IMR-90 (cell line): ENCODE measurements at regions not wholly inside any gene's neighbourhood (a gene's known extent, or its start where the extent isn't known, plus 50 kb on each side); places are given as distances from the start of the nearest gene placed in this dataset.

ENCODE experiments used
- ATAC-seq: fragments of 200-7000 bp; cut with Tn5 transposase; 2 replicates; pipeline ENCODE4 v1.9.1; 2020; ENCODE audit warnings: low read depth, mild to moderate bottlenecking, moderate library complexity
- BruUV-seq: library from RNA; stranded (reverse); fragments of 400-500 nt; replicated peaks from 2 replicates; lab custom pipeline; 2021; lab: Mats Ljungman, UMichigan
- CTCF ChIA-PET: fragments of 300-600 bp; formaldehyde crosslinking; extraction: SDS; loops from one replicate; lab custom pipeline; 2021; ENCODE audit warnings: antibody characterized with exemption; lab: Yijun Ruan, JAX
- POLR2A ChIA-PET: fragments of 300-600 bp; sonication (Branson Sonifier 250); formaldehyde crosslinking; loops from one replicate; lab custom pipeline; 2022; ENCODE audit warnings: antibody characterized with exemption; ENCODE audit not compliant: unreplicated experiment; lab: Charles Lee
- DNase-seq: peaks from one replicate; pipeline ENCODE4 v3.0.0; 2013
- H2AFZ ChIP-seq: replicated peaks from 2 replicates; pipeline ENCODE3; 2013; ENCODE audit warnings: low read length, mild to moderate bottlenecking; ENCODE audit not compliant: poor library complexity
- H2AK5ac ChIP-seq: 2 replicates; pipeline ENCODE4 v1.6.1; 2013; ENCODE audit warnings: low read depth, low read length, inconsistent platforms
- H2AK9ac ChIP-seq: replicated peaks from 2 replicates; pipeline ENCODE3; 2013; ENCODE audit warnings: mild to moderate bottlenecking, low read depth, low read length, moderate library complexity; ENCODE audit not compliant: poor library complexity
- H2BK120ac ChIP-seq: 2 replicates; pipeline ENCODE4 v1.6.1; 2013; ENCODE audit warnings: low read depth, low read length, inconsistent platforms
- H2BK15ac ChIP-seq: 3 replicates; pipeline ENCODE4 v1.6.1; 2013; ENCODE audit warnings: low read depth, low read length, inconsistent platforms
- H2BK20ac ChIP-seq: 2 replicates; pipeline ENCODE4 v1.6.1; 2013; ENCODE audit warnings: low read depth, mild to moderate bottlenecking, inconsistent platforms, low read length, moderate library complexity
- H2BK5ac ChIP-seq: 2 replicates; pipeline ENCODE4 v1.6.1; 2013; ENCODE audit warnings: mild to moderate bottlenecking, low read depth, low read length, inconsistent platforms; ENCODE audit not compliant: poor library complexity, severe bottlenecking
- H3K14ac ChIP-seq: replicated peaks from 2 replicates; pipeline ENCODE4 v1.6.1; 2013; ENCODE audit warnings: low read depth, low read length, inconsistent platforms
- H3K18ac ChIP-seq: 2 replicates; pipeline ENCODE4 v1.6.1; 2013; ENCODE audit warnings: low read depth, low read length, control low read depth
- H3K23ac ChIP-seq: 2 replicates; pipeline ENCODE4 v1.6.1; 2013; ENCODE audit warnings: low read depth, low read length, inconsistent platforms
- H3K27ac ChIP-seq: 2 replicates; pipeline ENCODE4 v1.5.1; 2013; ENCODE audit warnings: mild to moderate bottlenecking, control low read depth, low read length; ENCODE audit not compliant: insufficient read depth
- H3K27me3 ChIP-seq: 2 replicates; pipeline ENCODE4 v1.6.1; 2013; ENCODE audit warnings: low read length; ENCODE audit not compliant: control insufficient read depth, insufficient read depth
- H3K36me3 ChIP-seq: 2 replicates; pipeline ENCODE4 v1.6.1; 2013; ENCODE audit warnings: low read length, mixed read lengths; ENCODE audit not compliant: control insufficient read depth, insufficient read depth
- H3K4ac ChIP-seq: 2 replicates; pipeline ENCODE4 v1.6.1; 2013; ENCODE audit warnings: low read depth, low read length, inconsistent platforms
- H3K4me1 ChIP-seq: 2 replicates; pipeline ENCODE4 v1.6.1; 2013; ENCODE audit warnings: low read length, mixed read lengths; ENCODE audit not compliant: control insufficient read depth, insufficient read depth
- H3K4me2 ChIP-seq: 2 replicates; pipeline ENCODE4 v1.6.1; 2013; ENCODE audit warnings: low read depth, mild to moderate bottlenecking, control low read depth, low read length, moderate library complexity
- H3K4me3 ChIP-seq: 2 replicates; pipeline ENCODE4 v1.5.1; 2013; ENCODE audit warnings: low read depth, mild to moderate bottlenecking, control low read depth, low read length, moderate library complexity; ENCODE audit not compliant: insufficient read depth
- H3K56ac ChIP-seq: 2 replicates; pipeline ENCODE4 v1.6.1; 2013; ENCODE audit warnings: low read length, inconsistent platforms; ENCODE audit not compliant: insufficient read depth; ENCODE audit errors: extremely low read depth
- H3K79me1 ChIP-seq, 2 experiments: 2 replicates each; pipeline ENCODE4 v1.6.1; 2013; ENCODE audit warnings: low read length in 2 of 2, inconsistent platforms in 1 of 2, low read depth in 1 of 2
- H3K9ac ChIP-seq: 2 replicates; pipeline ENCODE4 v1.6.1; 2013; ENCODE audit warnings: low read depth, low read length, control low read depth
- H3K9me1 ChIP-seq: 2 replicates; pipeline ENCODE4 v1.6.1; 2013; ENCODE audit warnings: low read length, inconsistent platforms; ENCODE audit not compliant: insufficient read depth
- H3K9me3 ChIP-seq: 2 replicates; pipeline ENCODE4 v1.6.1; 2013; ENCODE audit warnings: low read length; ENCODE audit not compliant: control insufficient read depth, insufficient read depth
- H4K20me1 ChIP-seq: 2 replicates; pipeline ENCODE4 v1.6.1; 2013; ENCODE audit warnings: low read length, inconsistent platforms; ENCODE audit not compliant: insufficient read depth
- H4K5ac ChIP-seq: 2 replicates; pipeline ENCODE4 v1.6.1; 2013; ENCODE audit warnings: mild to moderate bottlenecking, low read depth, low read length, control low read depth
- H4K8ac ChIP-seq, 2 experiments: 2 replicates each; pipeline ENCODE4 v1.6.1; 2013; ENCODE audit warnings: low read depth in 2 of 2, low read length in 2 of 2, control low read depth in 1 of 2, inconsistent platforms in 1 of 2
- H4K91ac ChIP-seq: 2 replicates; pipeline ENCODE4 v1.6.1; 2013; ENCODE audit warnings: low read depth, low read length, inconsistent platforms; ENCODE audit not compliant: insufficient read depth
- BHLHE40 ChIP-seq: fragments of 150-350 bp; IDR thresholded peaks from 2 replicates; pipeline ENCODE4 v1.6.1; 2016; ENCODE audit warnings: mild to moderate bottlenecking, low read depth, low read length
- CEBPB ChIP-seq: IDR thresholded peaks from 2 replicates; pipeline ENCODE4 v1.6.1; 2012; ENCODE audit warnings: low read depth, low read length, improper control_type of control experiment
- CTCF ChIP-seq: conservative IDR thresholded peaks from 2 replicates; pipeline ENCODE4 v1.5.1; 2012; ENCODE audit warnings: mild to moderate bottlenecking, low read depth, low read length, improper control_type of control experiment
- ELK1 ChIP-seq: fragments of 150-350 bp; IDR thresholded peaks from 2 replicates; pipeline ENCODE4 v1.6.1; 2016; ENCODE audit warnings: low read depth, mild to moderate bottlenecking, low read length, moderate library complexity, borderline replicate concordance
- FOS ChIP-seq: fragments of 150-350 bp; IDR thresholded peaks from 2 replicates; pipeline ENCODE4 v1.6.1; 2016; ENCODE audit warnings: low read depth, low read length
- MAZ ChIP-seq: IDR thresholded peaks from 2 replicates; pipeline ENCODE4 v1.6.1; 2012; ENCODE audit warnings: low read depth, mild to moderate bottlenecking, low read length, improper control_type of control experiment, moderate library complexity, borderline replicate concordance
- NFE2L2 ChIP-seq: fragments of 150-350 bp; IDR thresholded peaks from 2 replicates; pipeline ENCODE4 v1.6.1; 2016; ENCODE audit warnings: low read depth, mild to moderate bottlenecking, low read length
- POLR2A ChIP-seq: IDR thresholded peaks from 2 replicates; pipeline ENCODE4 v1.6.1; 2012; ENCODE audit warnings: mild to moderate bottlenecking, low read depth, low read length
- RCOR1 ChIP-seq: IDR thresholded peaks from 2 replicates; pipeline ENCODE4 v1.6.1; 2012; ENCODE audit warnings: mild to moderate bottlenecking, low read length, improper control_type of control experiment; ENCODE audit not compliant: insufficient replicate concordance
- RFX5 ChIP-seq: IDR thresholded peaks from 2 replicates; pipeline ENCODE4 v1.8.0; 2012; ENCODE audit warnings: low read depth, mild to moderate bottlenecking, low read length, moderate library complexity
- SMC3 ChIP-seq: fragments of 150-350 bp; IDR thresholded peaks from 2 replicates; pipeline ENCODE4 v1.6.1; 2016; ENCODE audit warnings: low read depth, mild to moderate bottlenecking, antibody characterized with exemption, low read length, moderate library complexity
- USF2 ChIP-seq: fragments of 150-350 bp; IDR thresholded peaks from 2 replicates; pipeline ENCODE4 v1.6.1; 2017; ENCODE audit warnings: mild to moderate bottlenecking, antibody characterized with exemption, low read length, low read depth
- WGBS, 2 experiments: methylation state at CpG; one replicate each; pipeline versions ENCODE4 v1.1.5 to v1.1.7; 2013; ENCODE audit warnings: missing lambda C conversion rate in 2 of 2; ENCODE audit not compliant: insufficient read length in 1 of 2; ENCODE audit errors: extremely low coverage in 2 of 2; 5-methylcytosine and 5-hydroxymethylcytosine counted together
- dilution Hi-C: fragments of 300-500 bp; cut with HindIII; formaldehyde crosslinking; loops from one replicate; pipeline ENCODE4 v1.14.3; 2018; ENCODE audit warnings: low sequenced_read_pairs; ENCODE audit not compliant: unreplicated experiment
- in situ Hi-C: fragments of 300-500 bp; cut with MboI; formaldehyde crosslinking; loops from 3 replicates; pipeline ENCODE4 v1.14.3; 2019; ENCODE audit warnings: low sequenced_read_pairs, inconsistent platforms, mixed read lengths
- intact Hi-C: fragments of 100-400 bp; cut with micrococcal nuclease; formaldehyde crosslinking; loops from 2 replicates; pipeline ENCODE4 v1.10.0; 2022

DNA sequence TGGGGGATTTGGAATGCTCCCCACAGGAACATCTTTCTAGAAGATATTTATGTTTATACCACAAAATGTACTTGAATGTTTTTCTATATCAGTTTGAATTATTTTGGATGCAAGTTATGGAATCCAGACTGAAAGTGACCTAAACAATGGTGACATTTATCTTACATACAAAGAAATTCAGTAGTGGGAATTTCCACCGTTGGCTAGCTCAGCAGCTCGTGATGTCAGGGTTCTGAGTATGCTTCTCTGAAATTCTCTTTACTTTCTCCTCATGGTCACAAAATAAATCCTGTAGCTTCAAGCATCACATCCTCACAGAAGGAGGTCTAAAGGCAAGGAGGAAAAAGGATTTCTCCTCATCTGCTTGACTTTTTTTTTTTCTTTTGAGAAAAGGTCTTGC lies 105.3 kb downstream of the AKAIN1 start:
- Histone ChIP-seq H3K27me3 (no peaks in the 10 kb centered on the region), H2BK15ac (no peak overlapping the region), H3K4me1 (no peaks in the 10 kb centered on the region), H3K27ac (no peak overlapping the region), H3K18ac (no peak overlapping the region), H2AFZ (no peak overlapping the region), H4K20me1 (no peaks in the 10 kb centered on the region), H3K4me2 (no peak overlapping the region), H2BK5ac (no peak overlapping the region), H2AK9ac (no peak overlapping the region), H4K8ac (no peak overlapping the region), H3K79me1 (no peaks in the 10 kb centered on the region), H3K4me3 (no peak overlapping the region), H2BK20ac (no peak overlapping the region), H3K14ac (no peak overlapping the region), H3K36me3 (no peaks in the 10 kb centered on the region), H3K9me3 (0 out of 2 replicates have a peak, but pooled peaks cover 6% of the 10 kb centered on the region), H4K5ac (no peak overlapping the region), H2AK5ac (no peak overlapping the region), H3K9me1 (no peaks in the 10 kb centered on the region), H3K56ac (no peak overlapping the region), H4K91ac (no peak overlapping the region), H2BK120ac (no peak overlapping the region), H3K9ac (no peak overlapping the region), H3K23ac (no peak overlapping the region), H3K4ac (no peak overlapping the region)
- no CpG with 5 or more reads among the region's 2 CpGs for WGBS, 2 experiments
- DNase-seq (no peak), ATAC-seq (no peak)
- intact Hi-C loops: no loop called here
- ChIA-PET POLR2A (no interaction called here), CTCF (no interaction called here)
- in situ Hi-C loops: loop anchor here (25.0 kb wide), 1 partner anchor 104 kb away; no protein-coding TSS in a partner anchor
- TF ChIP-seq RCOR1 (no peak), FOS (no peak), POLR2A (no peak), USF2 (no peak), NFE2L2 (no peak), MAZ (no peak), CEBPB (no peak), CTCF (no peak), ELK1 (no peak), BHLHE40 (no peak), SMC3 (no peak), RFX5 (no peak)
- dilution Hi-C loops: no loop called here
- no TSS peak for BruUV-seq
